ENCODE measurements at regions not wholly inside any gene's neighbourhood (a gene's known extent, or its start where the extent isn't known, plus 50 kb on each side); places are given as distances from the start of the nearest gene placed in this dataset.

DNA sequence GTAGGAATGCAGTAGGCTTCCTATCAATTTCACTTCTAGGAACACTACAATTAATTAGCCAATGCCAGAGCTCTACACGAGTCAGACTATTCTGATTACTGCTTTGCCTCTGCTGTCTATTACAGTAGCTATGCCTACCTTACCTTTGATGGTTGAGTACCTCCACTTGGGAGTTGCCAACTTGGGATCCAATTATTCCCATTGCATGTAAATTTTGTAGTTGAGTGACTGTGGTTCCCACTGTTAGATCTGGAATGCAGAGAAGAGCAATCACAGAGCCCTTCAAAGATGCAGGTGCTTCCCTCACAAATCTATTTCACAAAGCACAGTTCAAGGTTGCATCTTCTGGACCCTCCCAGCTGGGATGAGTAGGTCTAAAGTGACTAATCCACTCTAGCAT is 62.9 kb upstream of the AASS start:
- TF ChIP-seq CTCF (conservative IDR thresholded peaks at IDR 0.05; ENCODE audit: low read length): no peak
- no peak for DNase-seq (ENCODE audit: low read depth)

DNA sequence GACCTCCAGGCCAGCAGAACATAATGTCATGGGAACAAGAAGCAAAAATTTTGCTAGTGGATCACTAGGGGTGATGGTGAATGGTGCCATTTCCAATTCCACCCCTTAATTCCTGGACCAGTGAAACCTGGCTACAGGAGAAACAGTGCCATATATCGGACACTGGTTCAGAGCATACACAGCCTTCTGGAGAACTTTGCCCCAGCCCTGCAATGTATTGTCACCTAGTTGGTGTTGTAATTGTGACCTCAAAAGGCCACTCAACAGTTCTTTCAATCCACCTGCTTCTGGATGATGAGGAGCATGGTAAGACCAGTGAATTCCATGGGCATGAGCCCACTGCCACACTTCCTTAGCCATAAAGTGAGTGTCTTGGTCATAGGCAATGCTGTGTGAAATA is 59.8 kb upstream of the AASS start:
- H3K4me3 ChIP-seq (ENCODE audit: low read length): no peak overlapping the region
- no peak for DNase-seq (ENCODE audit: low read depth)
- no peak for TF ChIP-seq CTCF (conservative IDR thresholded peaks at IDR 0.05; ENCODE audit: low read length)

More for the DNA sequence above, 62.9 kb upstream of the AASS start:
- H3K4me3 ChIP-seq (ENCODE audit: low read length): no peak overlapping the region

- no peak for TF ChIP-seq CTCF (conservative IDR thresholded peaks at IDR 0.05; ENCODE audit: low read length)
- DNase-seq (ENCODE audit: low read depth): no peak
- H3K4me3 ChIP-seq (ENCODE audit: low read length): no peak overlapping the region
Measured at GRCh38 chr7:122200888-122201287, 56.8 kb upstream of the AASS start.

- DNase-seq (ENCODE audit: low read depth): no peak
- H3K4me3 ChIP-seq (ENCODE audit: low read length): no peak overlapping the region
- TF ChIP-seq CTCF (conservative IDR thresholded peaks at IDR 0.05; ENCODE audit: low read length): no peak
Measured at GRCh38 chr7:122199171-122199570, 55.1 kb upstream of the AASS start.

DNA sequence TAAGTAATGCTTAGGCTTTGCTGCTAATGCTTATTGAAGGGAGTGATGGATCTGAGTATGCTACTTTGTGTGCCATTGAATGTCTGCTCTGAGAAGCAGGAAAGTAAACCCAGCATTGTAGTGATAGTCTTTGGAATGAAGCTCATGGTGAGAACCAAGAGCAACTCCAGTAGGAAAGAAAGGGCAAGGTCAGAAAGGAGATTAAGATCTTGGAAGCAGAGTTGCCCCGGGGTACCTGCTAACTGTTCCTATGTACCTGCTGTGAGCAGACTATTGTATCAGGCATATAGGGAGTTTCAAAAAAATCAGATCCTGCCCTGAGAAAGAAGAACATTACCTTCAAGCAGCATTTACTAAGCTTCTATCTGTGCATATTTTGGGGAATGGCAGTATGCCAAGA is 54.5 kb upstream of the AASS start:
- no peak overlapping the region for H3K4me3 ChIP-seq (ENCODE audit: low read length)
- TF ChIP-seq CTCF (conservative IDR thresholded peaks at IDR 0.05; ENCODE audit: low read length): no peak

More for the DNA sequence above, 54.5 kb upstream of the AASS start:
- DNase-seq (ENCODE audit: low read depth): no peak
